ENCODE measurements at regions not wholly inside any gene's neighbourhood (a gene's known extent, or its start where the extent isn't known, plus 50 kb on each side); places are given as distances from the start of the nearest gene placed in this dataset.

GRCh38 chr2:143977356-143977755 is 542.6 kb downstream of the ZEB2 start:
- H3K4me3 Mint-ChIP-seq, result no peak overlapping the region
- no peaks in the 10 kb centered on the region for H3K27me3 Mint-ChIP-seq (ENCODE audit: low read depth in 3 of 3)
- DNase-seq, result no peak
- H3K36me3 Mint-ChIP-seq, result peaks cover 0 to 3% (median 0%) of the 10 kb centered on the region in 3 donors
- H3K9me3 Mint-ChIP-seq, result no peaks in the 10 kb centered on the region
- H3K27ac Mint-ChIP-seq, result no peak overlapping the region
- no peaks in the 10 kb centered on the region for H3K4me1 Mint-ChIP-seq

DNA sequence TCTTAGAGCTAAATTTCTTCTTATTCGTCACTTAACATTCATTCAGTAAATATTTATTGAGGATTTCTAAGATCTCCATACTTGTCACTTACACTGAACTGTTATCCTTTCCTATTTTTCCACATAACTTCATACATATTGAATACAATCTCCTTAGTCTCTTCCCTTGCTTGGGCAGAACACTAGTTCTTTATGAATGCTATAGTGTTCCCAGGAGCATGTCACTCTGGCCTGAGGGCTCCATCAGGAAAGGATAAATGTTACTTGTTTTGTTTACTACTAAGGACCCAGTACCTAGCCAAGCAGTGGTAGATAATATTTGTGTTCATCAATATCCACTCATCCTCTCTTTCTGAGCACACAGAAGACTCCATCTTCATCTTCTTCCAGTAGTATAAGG is 544.7 kb downstream of the ZEB2 start:
- H3K4me1 Mint-ChIP-seq, result no peaks in the 10 kb centered on the region
- no peak for DNase-seq
- peak overlapping the region in 1 of 6 donors; percentile 33 for H3K27ac Mint-ChIP-seq
- H3K4me3 Mint-ChIP-seq, result no peak overlapping the region
- H3K36me3 Mint-ChIP-seq, result peaks cover 0 to 3% (median 0%) of the 10 kb centered on the region in 3 donors
- H3K9me3 Mint-ChIP-seq, result no peaks in the 10 kb centered on the region
- no peaks in the 10 kb centered on the region for H3K27me3 Mint-ChIP-seq (ENCODE audit: low read depth in 3 of 3)

DNA sequence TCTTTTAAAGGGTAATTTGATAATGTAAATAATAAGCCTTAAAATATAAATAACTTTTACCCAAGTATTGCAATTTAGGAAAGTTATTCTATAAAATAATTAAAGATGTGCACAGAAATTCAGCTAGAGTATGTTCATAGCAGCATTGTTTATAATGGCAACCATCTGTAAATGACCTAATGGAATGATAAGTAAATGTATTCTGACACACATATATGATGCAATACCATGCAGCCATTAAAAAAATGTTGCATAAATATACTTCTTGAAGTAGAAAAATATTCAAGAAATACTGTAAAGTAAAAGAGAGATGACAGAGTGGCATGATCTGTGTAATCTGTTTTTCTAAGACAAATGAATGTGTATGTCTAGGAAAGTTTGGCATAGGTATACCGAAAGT is 545.7 kb downstream of the ZEB2 start:
- peaks cover 4 to 6% (median 4%) of the 10 kb centered on the region in 3 donors for H3K36me3 Mint-ChIP-seq
- no peak for DNase-seq

GRCh38 chr2:143968860-143969259 is 551.1 kb downstream of the ZEB2 start:
- Mint-ChIP-seq H3K27ac (no peak overlapping the region), H3K36me3 (peaks cover 10 to 17% (median 14%) of the 10 kb centered on the region in 3 donors), H3K4me1 (no peaks in the 10 kb centered on the region)

More for the DNA sequence above, 545.7 kb downstream of the ZEB2 start:
- Mint-ChIP-seq H3K9me3 (no peaks in the 10 kb centered on the region), H3K27me3 (ENCODE audit: low read depth in 3 of 3) (no peaks in the 10 kb centered on the region), H3K4me1 (no peaks in the 10 kb centered on the region), H3K27ac (no peak overlapping the region), H3K4me3 (no peak overlapping the region)

GRCh38 chr2:143968360-143968759 is 551.6 kb downstream of the ZEB2 start:
- Mint-ChIP-seq H3K9me3 (no peaks in the 10 kb centered on the region), H3K4me1 (no peaks in the 10 kb centered on the region), H3K4me3 (no peak overlapping the region), H3K27me3 (ENCODE audit: low read depth in 3 of 3) (no peaks in the 10 kb centered on the region), H3K27ac (no peak overlapping the region), H3K36me3 (peaks cover 10 to 17% (median 14%) of the 10 kb centered on the region in 3 donors)
- DNase-seq, result no peak

More at GRCh38 chr2:143968860-143969259, 551.1 kb downstream of the ZEB2 start:
- Mint-ChIP-seq H3K27me3 (ENCODE audit: low read depth in 3 of 3) (no peaks in the 10 kb centered on the region), H3K4me3 (no peak overlapping the region), H3K9me3 (no peaks in the 10 kb centered on the region)
- DNase-seq, result no peak

DNA sequence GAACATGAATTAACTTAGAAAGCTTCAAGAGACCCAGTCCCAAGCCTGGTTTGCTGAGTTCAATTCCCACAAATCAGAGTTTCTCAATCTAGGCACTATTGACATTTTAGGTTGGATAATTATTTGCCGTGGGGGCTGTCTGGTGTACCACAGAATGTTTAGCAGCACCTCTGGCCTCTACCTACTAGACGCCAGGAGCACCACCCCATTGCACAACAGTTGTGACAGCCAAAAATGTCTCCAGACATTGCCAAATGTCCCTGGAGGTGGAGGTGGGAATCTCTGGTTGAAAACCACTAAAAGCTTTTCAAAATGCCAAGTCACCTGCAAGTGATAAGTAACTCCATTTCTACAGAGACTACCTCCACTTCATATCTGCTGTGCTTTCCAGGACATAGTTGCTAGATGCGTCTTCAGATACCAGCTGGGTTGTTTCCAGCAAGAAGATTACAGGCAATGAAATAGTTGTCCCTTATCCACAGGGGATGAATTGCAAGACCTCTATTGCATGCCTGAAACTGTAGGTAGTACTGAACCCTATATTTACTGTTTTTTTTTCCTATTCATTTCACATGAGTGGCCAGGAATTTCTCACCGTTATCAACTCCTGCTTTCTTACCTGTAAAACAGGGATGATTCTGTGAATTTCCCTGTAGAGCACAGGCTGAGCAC is 554.3 kb downstream of the ZEB2 start:
- no peak for DNase-seq
- no peak overlapping the region for H3K27ac Mint-ChIP-seq
- H3K4me1 Mint-ChIP-seq, result no peaks in the 10 kb centered on the region
- no peaks in the 10 kb centered on the region for H3K27me3 Mint-ChIP-seq (ENCODE audit: low read depth in 3 of 3)
- no peaks in the 10 kb centered on the region for H3K9me3 Mint-ChIP-seq
- no peak overlapping the region for H3K4me3 Mint-ChIP-seq
- peaks cover 16 to 33% (median 27%) of the 10 kb centered on the region in 3 donors for H3K36me3 Mint-ChIP-seq

DNA sequence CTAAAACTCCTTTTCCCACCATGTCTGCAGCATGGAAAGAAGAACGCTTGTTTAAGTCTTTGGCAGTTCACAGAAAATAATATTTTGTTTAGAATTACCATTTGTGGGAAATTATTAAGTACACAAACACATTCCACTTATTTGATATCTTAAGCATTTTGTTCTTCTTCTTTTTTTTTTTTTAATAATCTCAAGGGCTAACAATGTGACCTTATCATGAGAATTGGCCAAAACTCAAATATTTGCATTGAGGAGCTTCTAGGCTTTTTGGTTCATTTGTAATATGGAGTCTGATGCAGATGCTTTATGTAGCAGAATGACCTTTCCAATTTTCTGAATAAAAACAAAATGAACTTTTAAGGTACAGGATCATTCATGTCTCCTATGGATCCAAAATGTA is 555.0 kb downstream of the ZEB2 start:
- H3K4me3 Mint-ChIP-seq, result no peak overlapping the region
- no peaks in the 10 kb centered on the region for H3K9me3 Mint-ChIP-seq
- peaks cover 19 to 40% (median 31%) of the 10 kb centered on the region in 3 donors for H3K36me3 Mint-ChIP-seq
- DNase-seq, result no peak
- H3K27me3 Mint-ChIP-seq (ENCODE audit: low read depth in 3 of 3), result peaks cover 0 to 1% (median 0%) of the 10 kb centered on the region in 3 donors
- H3K27ac Mint-ChIP-seq, result no peak overlapping the region
- H3K4me1 Mint-ChIP-seq, result no peaks in the 10 kb centered on the region

DNA sequence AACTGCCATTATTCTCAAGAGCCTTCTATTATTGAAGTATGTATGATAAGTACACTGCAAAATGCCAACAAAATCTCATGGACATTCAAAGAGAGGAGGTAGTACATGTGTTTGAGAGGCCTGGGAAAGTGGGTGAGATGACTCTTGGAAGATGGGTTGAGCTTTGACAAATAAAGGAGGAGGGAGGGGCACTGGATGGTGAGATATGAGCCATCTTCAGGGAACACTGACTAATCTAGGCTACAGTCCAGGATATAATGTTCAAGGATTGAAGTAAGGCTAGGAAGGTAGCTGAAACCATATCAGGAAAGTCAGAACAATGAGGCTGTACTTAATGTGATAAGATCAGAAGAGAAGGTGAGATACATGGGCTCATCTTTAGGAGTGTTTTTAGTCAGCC is 559.7 kb downstream of the ZEB2 start:
- Mint-ChIP-seq H3K36me3 (peaks cover 16 to 32% (median 23%) of the 10 kb centered on the region in 3 donors), H3K4me3 (no peak overlapping the region), H3K9me3 (no peaks in the 10 kb centered on the region), H3K27me3 (ENCODE audit: low read depth in 3 of 3) (peaks cover 0 to 1% (median 1%) of the 10 kb centered on the region in 3 donors), H3K4me1 (no peaks in the 10 kb centered on the region), H3K27ac (no peak overlapping the region)
- DNase-seq, result no peak

DNA sequence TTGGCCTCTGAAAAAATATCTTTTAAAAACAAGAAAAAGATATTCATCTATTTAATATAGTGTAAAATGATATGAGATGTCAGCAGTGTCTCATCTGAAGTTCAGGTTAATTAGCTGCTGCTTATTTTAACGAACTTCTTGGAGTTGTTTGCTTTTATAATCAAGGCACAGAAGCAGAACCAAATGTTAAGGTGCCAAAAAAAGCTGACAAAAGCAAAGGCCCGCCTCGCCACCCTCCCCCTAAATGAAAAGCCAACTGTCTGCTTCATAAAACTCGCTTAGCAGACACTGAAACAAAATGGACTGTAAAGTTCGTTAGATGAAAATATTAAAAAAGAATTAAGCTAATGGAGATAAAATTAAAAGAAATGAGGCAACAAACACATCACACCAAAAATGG is 562.6 kb downstream of the ZEB2 start:
- DNase-seq, result no peak
- Mint-ChIP-seq H3K4me1 (no peaks in the 10 kb centered on the region), H3K36me3 (peaks cover 16 to 28% (median 21%) of the 10 kb centered on the region in 3 donors), H3K9me3 (no peaks in the 10 kb centered on the region), H3K27ac (no peak overlapping the region), H3K4me3 (no peak overlapping the region), H3K27me3 (ENCODE audit: low read depth in 3 of 3) (peaks cover 0 to 1% (median 1%) of the 10 kb centered on the region in 3 donors)

GRCh38 chr2:143955401-143956065 is 564.4 kb downstream of the ZEB2 start:
- Mint-ChIP-seq H3K4me3 (no peak overlapping the region), H3K4me1 (no peaks in the 10 kb centered on the region), H3K36me3 (peaks cover 10 to 18% (median 14%) of the 10 kb centered on the region in 3 donors), H3K27me3 (ENCODE audit: low read depth in 3 of 3) (peaks cover 0 to 1% (median 1%) of the 10 kb centered on the region in 3 donors), H3K27ac (no peak overlapping the region), H3K9me3 (no peaks in the 10 kb centered on the region)
- DNase-seq, result no peak

GRCh38 chr2:143954844-143955243 is 565.1 kb downstream of the ZEB2 start:
- Mint-ChIP-seq H3K36me3 (peaks cover 4 to 11% (median 7%) of the 10 kb centered on the region in 3 donors), H3K4me3 (no peak overlapping the region), H3K4me1 (no peaks in the 10 kb centered on the region), H3K27me3 (ENCODE audit: low read depth in 3 of 3) (peaks cover 0 to 1% (median 0%) of the 10 kb centered on the region in 3 donors), H3K9me3 (no peaks in the 10 kb centered on the region), H3K27ac (no peak overlapping the region)
- DNase-seq, result no peak

GRCh38 chr2:143954186-143954585 is 565.7 kb downstream of the ZEB2 start:
- DNase-seq, result no peak
- H3K36me3 Mint-ChIP-seq, result peaks cover 2 to 9% (median 6%) of the 10 kb centered on the region in 3 donors
- no peaks in the 10 kb centered on the region for H3K27me3 Mint-ChIP-seq (ENCODE audit: low read depth in 3 of 3)
- H3K9me3 Mint-ChIP-seq, result no peaks in the 10 kb centered on the region
- H3K4me1 Mint-ChIP-seq, result no peaks in the 10 kb centered on the region
- no peak overlapping the region for H3K27ac Mint-ChIP-seq
- no peak overlapping the region for H3K4me3 Mint-ChIP-seq

DNA sequence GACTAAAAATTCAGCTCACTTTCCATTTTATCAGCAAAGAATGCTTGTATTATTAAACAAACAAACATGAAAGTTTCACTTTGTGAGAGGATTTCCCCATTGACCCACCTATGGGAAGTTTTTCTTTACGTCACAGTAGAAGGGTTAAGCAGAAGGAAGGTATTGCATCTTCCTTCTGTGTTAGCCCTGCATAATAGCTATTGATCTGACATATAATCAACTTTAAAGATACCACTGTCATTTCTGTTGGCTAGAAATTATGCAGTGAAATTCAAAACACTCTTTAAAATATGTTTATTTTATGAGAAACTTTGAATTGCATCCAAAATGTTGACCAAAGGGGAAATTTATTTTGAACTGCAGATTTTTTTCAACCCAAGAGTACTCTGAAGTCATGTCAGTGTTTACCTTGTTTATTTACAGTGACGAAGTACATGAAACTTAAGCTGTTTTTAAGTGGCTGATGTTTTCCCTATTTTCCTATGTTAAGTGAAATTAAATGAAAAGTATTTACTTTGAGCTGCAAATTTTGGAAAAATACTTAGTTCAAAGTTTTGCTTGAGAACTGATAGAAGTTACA is 566.4 kb downstream of the ZEB2 start:
- peaks cover 2 to 10% (median 6%) of the 10 kb centered on the region in 3 donors for H3K36me3 Mint-ChIP-seq
- H3K27me3 Mint-ChIP-seq (ENCODE audit: low read depth in 3 of 3), result no peaks in the 10 kb centered on the region
- no peaks in the 10 kb centered on the region for H3K9me3 Mint-ChIP-seq
- DNase-seq, result no peak
- H3K27ac Mint-ChIP-seq, result no peak overlapping the region
- H3K4me3 Mint-ChIP-seq, result no peak overlapping the region
- H3K4me1 Mint-ChIP-seq, result no peaks in the 10 kb centered on the region

DNA sequence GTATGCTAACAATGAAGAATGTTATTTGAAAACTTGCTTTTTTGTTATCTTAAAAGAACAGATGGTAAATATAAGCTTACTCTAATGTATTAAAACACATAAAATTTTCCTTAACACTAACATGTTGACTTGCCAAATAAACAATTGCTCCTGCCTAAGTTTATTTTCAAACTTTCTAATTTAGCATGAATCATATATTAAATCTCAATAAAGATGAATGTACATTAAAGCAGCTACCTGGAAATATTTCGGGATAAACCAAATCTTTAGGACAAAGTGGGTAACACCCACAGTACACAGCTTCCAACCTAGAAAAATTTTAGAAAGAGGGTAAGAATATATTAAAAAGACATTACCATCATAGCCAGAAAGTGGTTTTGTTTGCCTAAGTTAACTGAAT is 567.4 kb downstream of the ZEB2 start:
- Mint-ChIP-seq H3K4me3 (no peak overlapping the region), H3K9me3 (no peaks in the 10 kb centered on the region), H3K36me3 (peaks cover 2 to 12% (median 7%) of the 10 kb centered on the region in 3 donors), H3K27ac (no peak overlapping the region), H3K4me1 (no peaks in the 10 kb centered on the region), H3K27me3 (ENCODE audit: low read depth in 3 of 3) (no peaks in the 10 kb centered on the region)
- DNase-seq, result no peak
